ENCODE measurements at regions not wholly inside any gene's neighbourhood (a gene's known extent, or its start where the extent isn't known, plus 50 kb on each side); places are given as distances from the start of the nearest gene placed in this dataset.

DNA sequence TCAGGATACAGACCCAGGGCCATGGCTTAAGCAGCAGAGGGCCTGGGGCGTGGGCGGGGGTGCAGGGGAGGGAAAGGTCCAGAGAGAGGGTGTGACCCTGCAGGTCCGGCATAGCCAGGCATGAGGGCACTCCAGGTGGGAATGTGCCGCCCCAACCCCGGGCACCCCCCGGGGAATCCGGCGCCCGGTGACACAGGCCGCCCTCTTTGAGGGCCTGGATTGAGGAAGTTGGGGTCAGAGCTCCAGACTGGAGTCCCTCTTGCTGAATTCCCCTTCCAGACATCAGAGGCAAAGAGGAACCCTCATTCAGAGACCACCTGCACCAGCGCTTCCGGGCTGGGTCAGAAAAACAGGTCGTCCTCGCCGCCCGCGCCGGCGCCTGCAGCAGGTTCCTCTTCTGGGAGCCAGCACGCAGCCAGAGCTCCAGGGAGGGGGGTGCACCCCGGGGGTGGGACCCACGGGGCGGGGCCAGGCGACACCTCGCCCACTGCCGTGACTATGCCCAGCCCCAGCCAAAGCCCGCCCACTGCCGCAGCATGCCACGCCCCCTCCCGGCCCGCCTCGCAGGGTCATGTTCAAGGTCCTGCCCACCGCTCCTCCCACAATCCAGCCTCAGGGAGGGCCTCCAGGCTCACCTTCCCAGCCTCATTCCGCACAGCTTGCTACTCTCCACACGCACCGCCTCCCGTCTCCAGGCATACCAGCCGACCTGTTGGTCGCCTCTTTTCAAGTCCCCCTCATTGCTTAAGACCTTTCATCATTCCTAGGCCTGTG, 98.3 kb upstream of the ID2 start:
- TF ChIP-seq POLR2A (IDR thresholded peaks at IDR 0.05; ENCODE audit: low read depth) (no peak), POLR2AphosphoS5 (IDR thresholded peaks at IDR 0.05) (peak; percentile 70 to 85)
- H3K36me3 ChIP-seq, result no peaks in the 10 kb centered on the region
- H3K9me3 ChIP-seq, result no peaks in the 10 kb centered on the region
- DNase-seq (ENCODE audit: extremely low spot score), result peak; percentile 98
- intact Hi-C loops (cut with DNase I), result loop anchor here (5.0 kb wide), 1 partner anchor 89 kb away; no protein-coding TSS in a partner anchor
- H3K4me3 ChIP-seq, result peak overlapping the region; percentile 26 to 48 (median 37)
- 13% methylated on average over 18 of the region's 39 CpGs for WGBS
- H3K27ac ChIP-seq (replicated peaks in 1 of 4), result peak overlapping the region; percentile 75 to 83 (median 80)
- H3K27me3 ChIP-seq, result no peaks in the 10 kb centered on the region
- H3K4me1 ChIP-seq, result peaks cover 19 to 41% (median 39%) of the 10 kb centered on the region in 4 donors

DNA sequence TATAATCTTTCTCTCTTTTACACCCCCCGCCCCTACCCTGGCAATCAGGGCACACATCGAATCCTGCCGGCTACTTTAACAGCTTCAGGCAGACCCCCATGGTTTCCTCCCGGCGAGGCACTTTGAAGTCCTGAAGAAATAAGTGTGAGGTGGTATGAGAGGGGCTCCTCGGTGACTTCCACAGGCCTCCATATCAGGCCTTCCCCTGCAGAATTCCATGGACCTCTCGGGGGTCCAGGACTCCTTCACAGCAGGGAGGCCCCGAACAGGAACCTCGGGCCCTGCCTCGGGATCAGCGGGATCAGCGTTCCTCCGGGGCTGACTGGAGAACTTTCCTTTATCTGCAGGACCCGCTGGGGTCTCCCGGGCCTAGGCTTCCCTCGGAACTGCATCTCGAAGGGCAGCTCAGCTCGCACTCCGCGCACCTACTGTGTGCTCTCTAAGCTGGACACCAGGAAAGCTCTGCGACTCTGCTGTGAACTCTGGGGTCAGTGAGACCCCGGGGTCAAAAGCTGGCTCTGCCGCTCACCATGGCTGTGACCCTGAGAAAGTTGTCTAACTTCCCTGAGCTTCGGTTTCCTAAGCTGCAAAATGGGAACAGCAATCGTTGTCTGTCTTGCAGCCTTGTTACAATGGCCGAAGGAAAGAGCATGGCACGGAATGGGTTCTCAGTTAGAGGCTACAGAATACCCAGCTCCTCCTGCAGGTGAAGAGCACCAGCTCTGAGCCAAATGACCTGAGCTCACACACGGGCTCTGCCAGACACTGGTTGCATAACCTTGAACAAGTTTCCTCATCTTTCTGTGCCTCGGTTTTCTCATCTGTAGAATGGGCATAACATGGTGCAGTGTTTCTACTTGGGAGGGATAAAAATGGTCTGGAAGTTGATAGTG, 97.4 kb upstream of the ID2 start:
- Histone ChIP-seq H3K27me3 (no peaks in the 10 kb centered on the region), H3K9me3 (no peaks in the 10 kb centered on the region), H3K4me1 (peaks cover 19 to 41% (median 39%) of the 10 kb centered on the region in 4 donors), H3K27ac (replicated peaks in 1 of 4) (peak overlapping the region; percentile 75 to 83 (median 80)), H3K4me3 (peak overlapping the region; percentile 26 to 48 (median 37)), H3K36me3 (no peaks in the 10 kb centered on the region)
- DNase-seq (ENCODE audit: extremely low spot score), result no peak
- intact Hi-C loops (cut with DNase I), result loop anchor here (5.0 kb wide), 2 partner anchors 88 to 98 kb away; partner anchors contain the start of gene ID2
- 76% methylated on average over 20 of the region's 29 CpGs for WGBS
- TF ChIP-seq POLR2A (IDR thresholded peaks at IDR 0.05; ENCODE audit: low read depth) (no peak), POLR2AphosphoS5 (IDR thresholded peaks at IDR 0.05) (no peak), EP300 (IDR thresholded peaks at IDR 0.05) (no peak)
- TF ChIP-seq, protein P1, sequence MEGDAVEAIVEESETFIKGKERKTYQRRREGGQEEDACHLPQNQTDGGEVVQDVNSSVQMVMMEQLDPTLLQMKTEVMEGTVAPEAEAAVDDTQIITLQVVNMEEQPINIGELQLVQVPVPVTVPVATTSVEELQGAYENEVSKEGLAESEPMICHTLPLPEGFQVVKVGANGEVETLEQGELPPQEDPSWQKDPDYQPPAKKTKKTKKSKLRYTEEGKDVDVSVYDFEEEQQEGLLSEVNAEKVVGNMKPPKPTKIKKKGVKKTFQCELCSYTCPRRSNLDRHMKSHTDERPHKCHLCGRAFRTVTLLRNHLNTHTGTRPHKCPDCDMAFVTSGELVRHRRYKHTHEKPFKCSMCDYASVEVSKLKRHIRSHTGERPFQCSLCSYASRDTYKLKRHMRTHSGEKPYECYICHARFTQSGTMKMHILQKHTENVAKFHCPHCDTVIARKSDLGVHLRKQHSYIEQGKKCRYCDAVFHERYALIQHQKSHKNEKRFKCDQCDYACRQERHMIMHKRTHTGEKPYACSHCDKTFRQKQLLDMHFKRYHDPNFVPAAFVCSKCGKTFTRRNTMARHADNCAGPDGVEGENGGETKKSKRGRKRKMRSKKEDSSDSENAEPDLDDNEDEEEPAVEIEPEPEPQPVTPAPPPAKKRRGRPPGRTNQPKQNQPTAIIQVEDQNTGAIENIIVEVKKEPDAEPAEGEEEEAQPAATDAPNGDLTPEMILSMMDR (IDR thresholded peaks at IDR 0.05), result no peak

DNA sequence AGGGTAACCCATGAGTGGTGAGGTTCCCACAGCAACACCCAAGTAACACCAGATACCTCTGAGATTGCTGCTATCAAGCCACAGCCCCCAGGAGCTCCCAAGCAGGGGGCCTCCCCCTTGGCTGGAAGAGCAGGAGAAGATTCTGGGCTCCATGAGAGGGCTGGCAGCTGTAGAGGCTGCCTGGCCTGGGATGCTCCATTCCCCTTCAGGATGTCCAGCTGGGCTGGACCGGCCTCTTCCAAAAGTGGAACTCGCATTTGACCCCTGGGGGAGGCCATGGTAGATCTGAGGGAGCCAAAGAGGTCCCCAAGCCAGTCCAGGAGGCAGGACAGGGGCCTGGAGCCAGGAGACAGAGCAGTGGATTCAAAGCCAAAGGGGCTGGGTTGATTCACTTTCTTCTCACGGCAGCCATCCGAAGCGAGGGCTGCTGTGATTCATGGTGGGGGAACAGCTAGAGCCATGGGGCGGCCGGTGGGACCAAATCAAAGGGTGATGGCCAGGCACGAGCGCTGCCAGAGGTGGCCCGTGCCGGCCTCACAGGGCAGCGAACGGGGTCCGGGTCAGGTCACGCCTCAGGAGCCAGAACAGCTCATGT, 95.3 kb upstream of the ID2 start:
- WGBS, result 92% methylated on average over 15 of the region's 15 CpGs
- peaks cover 19 to 41% (median 33%) of the 10 kb centered on the region in 4 donors for H3K4me1 ChIP-seq
- no peaks in the 10 kb centered on the region for H3K27me3 ChIP-seq
- H3K36me3 ChIP-seq, result no peaks in the 10 kb centered on the region
- intact Hi-C loops (cut with DNase I), result loop anchor here (5.0 kb wide), 1 partner anchor 96 kb away; the partner anchor contains the start of gene ID2
- DNase-seq (ENCODE audit: extremely low spot score), result no peak
- no peaks in the 10 kb centered on the region for H3K9me3 ChIP-seq
- TF ChIP-seq POLR2A (IDR thresholded peaks at IDR 0.05; ENCODE audit: low read depth) (no peak), EP300 (IDR thresholded peaks at IDR 0.05) (no peak), POLR2AphosphoS5 (IDR thresholded peaks at IDR 0.05) (no peak)
- TF ChIP-seq, protein P1 (IDR thresholded peaks at IDR 0.05), result no peak
- peak overlapping the region in 1 of 4 donors; percentile 19 for H3K27ac ChIP-seq (replicated peaks in 1 of 4)
- no peak overlapping the region for H3K4me3 ChIP-seq

DNA sequence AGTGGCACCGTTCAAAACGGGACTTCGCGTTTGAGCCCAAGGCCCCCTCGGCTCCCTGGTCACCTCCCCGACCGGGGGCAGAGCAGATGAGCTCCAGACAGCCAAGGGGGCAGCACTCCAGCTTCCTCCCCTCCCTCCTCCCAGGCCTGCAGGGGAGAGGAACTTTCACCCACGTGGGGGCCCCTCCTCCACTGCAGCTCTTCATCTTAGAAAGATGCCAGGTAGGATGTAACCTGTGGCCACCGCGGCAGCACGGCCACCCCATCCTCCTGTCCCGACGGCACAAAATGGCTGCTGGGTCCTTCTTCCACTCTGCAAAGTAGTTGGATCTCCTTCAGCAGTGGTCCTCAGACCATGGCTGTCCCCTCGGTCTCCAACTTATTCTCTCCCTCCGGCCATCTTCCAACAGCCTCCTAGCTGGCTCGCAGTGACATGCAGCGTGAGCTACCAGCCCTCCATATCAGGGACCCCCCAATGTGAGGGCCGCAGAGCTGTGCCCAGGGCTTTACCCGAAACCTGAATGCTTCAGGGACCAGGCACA, 94.5 kb upstream of the ID2 start:
- no peak overlapping the region for H3K27ac ChIP-seq (replicated peaks in 1 of 4)
- no peaks in the 10 kb centered on the region for H3K27me3 ChIP-seq
- no peak for DNase-seq (ENCODE audit: extremely low spot score)
- H3K4me3 ChIP-seq, result no peak overlapping the region
- H3K4me1 ChIP-seq, result peaks cover 19 to 36% (median 25%) of the 10 kb centered on the region in 4 donors
- intact Hi-C loops (cut with DNase I), result loop anchor here (5.0 kb wide), 1 partner anchor 95 kb away; the partner anchor contains the start of gene ID2
- H3K9me3 ChIP-seq, result no peaks in the 10 kb centered on the region
- TF ChIP-seq POLR2A (IDR thresholded peaks at IDR 0.05; ENCODE audit: low read depth), result no peak
- TF ChIP-seq POLR2AphosphoS5 (IDR thresholded peaks at IDR 0.05), result no peak
- TF ChIP-seq, protein P1 (IDR thresholded peaks at IDR 0.05), result no peak
- no peak for TF ChIP-seq EP300 (IDR thresholded peaks at IDR 0.05)
- 84% methylated on average over 19 of the region's 19 CpGs for WGBS
- no peaks in the 10 kb centered on the region for H3K36me3 ChIP-seq

Measured in esophagus muscularis mucosa (tissue), 4 donors.